OCI-LY7 (cell line): ENCODE measurements at regions not wholly inside any gene's neighbourhood (a gene's known extent, or its start where the extent isn't known, plus 50 kb on each side); places are given as distances from the start of the nearest gene placed in this dataset.

Experiments used
- EZH2phosphoT487 ChIP-seq: fragments of 200-600 bp; sonication (generic); IDR thresholded peaks from 2 replicates; pipeline ENCODE4 v1.6.1; 2018; ENCODE audit warnings: low read depth, borderline replicate concordance, mild to moderate bottlenecking, mixed run types, antibody characterized with exemption, low read length, moderate library complexity, mixed read lengths
- TF ChIP-seq, protein P1 (sequence below): fragments of 200-600 bp; sonication (generic); conservative IDR thresholded peaks from 2 replicates; pipeline ENCODE4 v1.5.1; 2014; ENCODE audit warnings: mild to moderate bottlenecking, antibody characterized with exemption, low read length, moderate library complexity, mixed read lengths

- TF ChIP-seq EZH2phosphoT487, result no peak
- TF ChIP-seq, protein P1, sequence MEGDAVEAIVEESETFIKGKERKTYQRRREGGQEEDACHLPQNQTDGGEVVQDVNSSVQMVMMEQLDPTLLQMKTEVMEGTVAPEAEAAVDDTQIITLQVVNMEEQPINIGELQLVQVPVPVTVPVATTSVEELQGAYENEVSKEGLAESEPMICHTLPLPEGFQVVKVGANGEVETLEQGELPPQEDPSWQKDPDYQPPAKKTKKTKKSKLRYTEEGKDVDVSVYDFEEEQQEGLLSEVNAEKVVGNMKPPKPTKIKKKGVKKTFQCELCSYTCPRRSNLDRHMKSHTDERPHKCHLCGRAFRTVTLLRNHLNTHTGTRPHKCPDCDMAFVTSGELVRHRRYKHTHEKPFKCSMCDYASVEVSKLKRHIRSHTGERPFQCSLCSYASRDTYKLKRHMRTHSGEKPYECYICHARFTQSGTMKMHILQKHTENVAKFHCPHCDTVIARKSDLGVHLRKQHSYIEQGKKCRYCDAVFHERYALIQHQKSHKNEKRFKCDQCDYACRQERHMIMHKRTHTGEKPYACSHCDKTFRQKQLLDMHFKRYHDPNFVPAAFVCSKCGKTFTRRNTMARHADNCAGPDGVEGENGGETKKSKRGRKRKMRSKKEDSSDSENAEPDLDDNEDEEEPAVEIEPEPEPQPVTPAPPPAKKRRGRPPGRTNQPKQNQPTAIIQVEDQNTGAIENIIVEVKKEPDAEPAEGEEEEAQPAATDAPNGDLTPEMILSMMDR, result no peak
Measured at GRCh38 chr16:9682320-9682719, 499.9 kb downstream of the GRIN2A start.
